ENCODE measurements at regions not wholly inside any gene's neighbourhood (a gene's known extent, or its start where the extent isn't known, plus 50 kb on each side); places are given as distances from the start of the nearest gene placed in this dataset.

- peaks cover 5% of the 10 kb centered on the region for H3K27me3 Mint-ChIP-seq
- intact Hi-C loops (cut with micrococcal nuclease), result no loop called here
These were observed 85.4 kb upstream of the TMEM260 start for GRCh38 chr14:56494167-56494566.

DNA sequence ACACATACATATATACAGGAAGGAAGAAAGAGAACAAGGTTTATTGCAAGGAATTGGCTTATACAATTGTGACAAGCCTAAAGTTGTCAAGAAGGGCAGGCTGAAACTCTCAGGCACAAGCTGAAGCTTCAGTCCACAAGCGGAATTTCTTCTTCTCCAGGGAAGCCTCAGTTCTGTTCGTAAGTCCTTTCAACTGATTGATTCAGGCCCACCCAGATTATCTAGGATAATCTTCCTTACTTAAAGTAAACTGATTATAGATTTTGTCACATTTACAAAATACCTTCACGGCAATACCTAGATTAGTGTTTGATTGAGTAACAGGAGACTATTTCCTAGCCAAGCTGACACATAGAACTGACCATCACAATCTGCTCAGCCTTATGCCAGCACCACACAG is 81.5 kb upstream of the TMEM260 start:
- no peak overlapping the region for H3K4me3 Mint-ChIP-seq
- H3K36me3 Mint-ChIP-seq (ENCODE audit: low read depth), result no peaks in the 10 kb centered on the region
- H3K27ac Mint-ChIP-seq, result no peak overlapping the region
- H3K27me3 Mint-ChIP-seq, result peaks cover 5% of the 10 kb centered on the region
- no peaks in the 10 kb centered on the region for H3K9me3 Mint-ChIP-seq
- intact Hi-C loops (cut with micrococcal nuclease), result no loop called here
- H3K4me1 Mint-ChIP-seq (ENCODE audit: low read depth), result no peaks in the 10 kb centered on the region

More at GRCh38 chr14:56494167-56494566, 85.4 kb upstream of the TMEM260 start:
- H3K36me3 Mint-ChIP-seq (ENCODE audit: low read depth), result no peaks in the 10 kb centered on the region
- no peaks in the 10 kb centered on the region for H3K9me3 Mint-ChIP-seq
- H3K4me1 Mint-ChIP-seq (ENCODE audit: low read depth), result peaks cover 5% of the 10 kb centered on the region
- no peak overlapping the region for H3K4me3 Mint-ChIP-seq
- H3K27ac Mint-ChIP-seq, result no peak overlapping the region

- H3K4me3 Mint-ChIP-seq, result no peak overlapping the region
- no peaks in the 10 kb centered on the region for H3K4me1 Mint-ChIP-seq (ENCODE audit: low read depth)
- H3K27ac Mint-ChIP-seq, result no peak overlapping the region
- H3K9me3 Mint-ChIP-seq, result no peaks in the 10 kb centered on the region
- peaks cover 7% of the 10 kb centered on the region for H3K27me3 Mint-ChIP-seq
- intact Hi-C loops (cut with micrococcal nuclease), result no loop called here
- no peaks in the 10 kb centered on the region for H3K36me3 Mint-ChIP-seq (ENCODE audit: low read depth)
These were observed 77.6 kb upstream of the TMEM260 start for GRCh38 chr14:56501909-56502530.

GRCh38 chr14:56505361-56505760 is 74.2 kb upstream of the TMEM260 start:
- H3K27me3 Mint-ChIP-seq, result peaks cover 10% of the 10 kb centered on the region
- no peaks in the 10 kb centered on the region for H3K4me1 Mint-ChIP-seq (ENCODE audit: low read depth)
- H3K36me3 Mint-ChIP-seq (ENCODE audit: low read depth), result no peaks in the 10 kb centered on the region
- H3K4me3 Mint-ChIP-seq, result no peak overlapping the region
- intact Hi-C loops (cut with micrococcal nuclease), result no loop called here
- no peak overlapping the region for H3K27ac Mint-ChIP-seq
- no peaks in the 10 kb centered on the region for H3K9me3 Mint-ChIP-seq

DNA sequence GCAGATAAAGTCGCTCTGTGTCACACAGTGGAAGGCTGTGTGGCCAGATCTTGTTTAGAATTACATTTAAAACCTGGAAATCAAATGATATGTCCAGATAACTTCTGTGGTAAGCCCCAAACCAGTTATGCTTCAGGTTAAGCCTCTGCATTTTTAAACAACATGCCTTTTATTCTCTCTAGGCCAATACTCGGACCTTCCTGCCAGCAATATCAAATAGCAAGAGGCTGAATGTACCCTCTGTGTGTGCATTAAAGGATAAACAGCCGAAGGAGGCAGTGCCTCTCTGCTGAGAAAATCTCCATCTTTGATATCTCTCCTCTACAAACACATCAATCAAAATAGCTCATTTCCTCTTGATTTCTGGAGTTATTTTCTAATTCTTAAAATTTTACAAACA is 67.1 kb upstream of the TMEM260 start:
- H3K4me1 Mint-ChIP-seq (ENCODE audit: low read depth), result no peaks in the 10 kb centered on the region

GRCh38 chr14:56514663-56515371 is 64.8 kb upstream of the TMEM260 start:
- H3K4me3 Mint-ChIP-seq, result no peak overlapping the region
- no peaks in the 10 kb centered on the region for H3K9me3 Mint-ChIP-seq
- H3K27me3 Mint-ChIP-seq, result peaks cover 9% of the 10 kb centered on the region
- H3K36me3 Mint-ChIP-seq (ENCODE audit: low read depth), result no peaks in the 10 kb centered on the region
- intact Hi-C loops (cut with micrococcal nuclease), result no loop called here
- no peak overlapping the region for H3K27ac Mint-ChIP-seq
- no peaks in the 10 kb centered on the region for H3K4me1 Mint-ChIP-seq (ENCODE audit: low read depth)

More for the DNA sequence above, 67.1 kb upstream of the TMEM260 start:
- Mint-ChIP-seq H3K27ac (no peak overlapping the region), H3K27me3 (peaks cover 10% of the 10 kb centered on the region), H3K4me3 (no peak overlapping the region), H3K9me3 (no peaks in the 10 kb centered on the region), H3K36me3 (ENCODE audit: low read depth) (no peaks in the 10 kb centered on the region)
- intact Hi-C loops (cut with micrococcal nuclease), result no loop called here

DNA sequence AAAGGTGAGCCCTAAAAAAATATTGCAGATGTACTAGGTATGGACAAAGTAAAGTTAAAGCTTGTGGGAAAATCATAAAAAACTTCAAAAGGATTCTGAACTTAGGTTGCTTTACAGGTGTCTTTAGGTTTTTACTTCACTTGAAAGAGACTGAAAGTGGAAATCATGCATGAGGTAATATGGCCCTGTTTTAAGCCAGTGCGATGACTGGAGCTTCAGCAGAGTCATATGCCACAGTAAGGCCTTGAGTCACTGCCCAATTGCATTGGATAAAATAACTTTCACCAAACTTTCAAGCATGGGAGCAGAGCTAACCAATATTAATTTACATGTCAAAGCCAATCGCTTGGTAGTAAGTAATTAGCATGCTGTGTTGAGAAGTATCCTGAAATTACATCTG is 63.9 kb upstream of the TMEM260 start:
- Mint-ChIP-seq H3K9me3 (no peaks in the 10 kb centered on the region), H3K4me1 (ENCODE audit: low read depth) (no peaks in the 10 kb centered on the region), H3K27ac (no peak overlapping the region), H3K4me3 (no peak overlapping the region), H3K27me3 (peaks cover 9% of the 10 kb centered on the region), H3K36me3 (ENCODE audit: low read depth) (no peaks in the 10 kb centered on the region)
- intact Hi-C loops (cut with micrococcal nuclease), result no loop called here

DNA sequence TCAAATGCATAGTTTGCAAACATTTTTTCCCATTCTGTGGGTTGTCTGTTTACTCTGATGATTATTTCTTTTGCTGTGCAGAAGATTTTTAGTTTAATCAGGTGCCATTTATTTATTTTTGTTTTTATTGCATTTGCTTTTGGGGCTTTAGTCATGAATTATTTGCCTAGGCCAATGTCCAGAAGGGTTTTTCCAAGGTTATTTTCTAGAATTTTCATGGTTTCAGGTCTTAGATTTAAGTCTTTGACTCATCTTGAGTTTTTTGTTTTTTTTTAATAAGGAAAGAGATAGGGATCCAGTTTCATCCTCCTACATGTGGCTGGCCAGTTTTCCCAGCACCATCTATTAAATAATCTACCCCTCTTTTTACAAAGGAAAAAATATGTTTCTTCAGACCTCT is 57.2 kb upstream of the TMEM260 start:
- intact Hi-C loops (cut with micrococcal nuclease), result no loop called here
- Mint-ChIP-seq H3K4me1 (ENCODE audit: low read depth) (no peaks in the 10 kb centered on the region), H3K36me3 (ENCODE audit: low read depth) (no peaks in the 10 kb centered on the region), H3K27ac (no peak overlapping the region), H3K27me3 (peaks cover 7% of the 10 kb centered on the region), H3K9me3 (no peaks in the 10 kb centered on the region), H3K4me3 (no peak overlapping the region)

DNA sequence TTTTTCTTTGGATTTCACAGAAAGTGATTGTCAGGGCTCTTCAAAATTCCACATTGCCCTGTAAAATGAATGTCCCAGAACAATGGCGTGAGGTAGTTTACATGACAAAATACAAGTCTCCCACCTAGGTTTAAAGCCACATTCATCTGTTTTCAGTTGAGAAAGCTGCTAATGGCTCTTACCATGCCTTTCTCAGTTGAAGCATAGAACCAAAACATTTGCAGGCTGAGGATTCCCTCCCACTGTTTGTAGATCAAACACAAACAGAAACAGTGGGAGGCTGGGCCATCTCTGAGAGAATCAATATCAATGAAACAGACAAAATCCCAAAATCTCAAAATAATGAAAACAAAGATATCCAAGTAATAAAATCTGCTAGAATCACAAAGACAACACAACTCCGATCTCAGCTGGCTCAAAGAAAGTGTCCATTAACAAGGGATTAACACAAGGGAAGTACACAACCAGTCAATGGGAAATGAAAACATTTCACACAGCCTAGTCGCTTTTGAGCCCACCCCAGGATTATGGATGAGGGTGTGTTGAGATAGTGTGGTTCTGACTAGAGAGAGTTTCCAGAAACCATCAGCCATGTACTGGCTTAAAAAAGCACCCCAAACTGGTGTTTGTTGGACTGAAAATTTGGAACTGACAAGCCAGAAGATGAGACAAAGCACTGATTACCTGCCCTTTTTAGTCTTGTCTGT is 54.5 kb upstream of the TMEM260 start:
- no peaks in the 10 kb centered on the region for H3K36me3 Mint-ChIP-seq (ENCODE audit: low read depth)

DNA sequence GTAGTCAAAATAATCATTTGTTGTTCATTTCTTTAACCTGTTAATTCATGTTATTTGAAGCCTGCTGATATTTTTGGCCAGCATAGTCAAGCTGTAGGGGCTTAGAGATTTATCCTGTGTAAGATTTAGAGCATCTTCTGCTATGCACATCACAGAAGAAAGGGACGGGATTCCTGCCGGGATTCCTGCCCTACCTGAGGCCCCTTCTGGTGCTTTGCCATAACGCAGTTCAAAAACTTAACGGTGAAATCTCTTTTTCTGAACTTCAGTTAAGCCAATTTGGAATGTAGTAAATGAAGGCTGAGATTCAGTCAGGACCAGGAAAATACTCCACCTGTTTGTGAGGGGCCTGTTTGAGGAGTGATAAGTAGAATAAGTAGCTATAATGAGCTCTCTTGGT is 50.7 kb upstream of the TMEM260 start:
- Mint-ChIP-seq H3K9me3 (no peaks in the 10 kb centered on the region), H3K27ac (no peak overlapping the region), H3K4me1 (ENCODE audit: low read depth) (no peaks in the 10 kb centered on the region), H3K27me3 (peaks cover 2% of the 10 kb centered on the region), H3K36me3 (ENCODE audit: low read depth) (no peaks in the 10 kb centered on the region), H3K4me3 (no peak overlapping the region)
- intact Hi-C loops (cut with micrococcal nuclease), result no loop called here

More for the DNA sequence above, 54.5 kb upstream of the TMEM260 start:
- peaks cover 4% of the 10 kb centered on the region for H3K27me3 Mint-ChIP-seq
- no peaks in the 10 kb centered on the region for H3K4me1 Mint-ChIP-seq (ENCODE audit: low read depth)
- H3K27ac Mint-ChIP-seq, result no peak overlapping the region
- H3K9me3 Mint-ChIP-seq, result no peaks in the 10 kb centered on the region
- no peak overlapping the region for H3K4me3 Mint-ChIP-seq
- intact Hi-C loops (cut with micrococcal nuclease), result no loop called here

All from dendritic cell treated with granulocyte-macrophage colony-stimulating factor and Interleukin-4, amounts not matched to agents 40 ng/mL and 50 ng/mL, for 4 days (primary cell).